ENCODE measurements at regions not wholly inside any gene's neighbourhood (a gene's known extent, or its start where the extent isn't known, plus 50 kb on each side); places are given as distances from the start of the nearest gene placed in this dataset.
"Not testable (repeated sequence)": the region's sequence is repeated elsewhere in the genome, so short reads cannot be mapped to it uniquely, and the experiment has no call there.

DNA sequence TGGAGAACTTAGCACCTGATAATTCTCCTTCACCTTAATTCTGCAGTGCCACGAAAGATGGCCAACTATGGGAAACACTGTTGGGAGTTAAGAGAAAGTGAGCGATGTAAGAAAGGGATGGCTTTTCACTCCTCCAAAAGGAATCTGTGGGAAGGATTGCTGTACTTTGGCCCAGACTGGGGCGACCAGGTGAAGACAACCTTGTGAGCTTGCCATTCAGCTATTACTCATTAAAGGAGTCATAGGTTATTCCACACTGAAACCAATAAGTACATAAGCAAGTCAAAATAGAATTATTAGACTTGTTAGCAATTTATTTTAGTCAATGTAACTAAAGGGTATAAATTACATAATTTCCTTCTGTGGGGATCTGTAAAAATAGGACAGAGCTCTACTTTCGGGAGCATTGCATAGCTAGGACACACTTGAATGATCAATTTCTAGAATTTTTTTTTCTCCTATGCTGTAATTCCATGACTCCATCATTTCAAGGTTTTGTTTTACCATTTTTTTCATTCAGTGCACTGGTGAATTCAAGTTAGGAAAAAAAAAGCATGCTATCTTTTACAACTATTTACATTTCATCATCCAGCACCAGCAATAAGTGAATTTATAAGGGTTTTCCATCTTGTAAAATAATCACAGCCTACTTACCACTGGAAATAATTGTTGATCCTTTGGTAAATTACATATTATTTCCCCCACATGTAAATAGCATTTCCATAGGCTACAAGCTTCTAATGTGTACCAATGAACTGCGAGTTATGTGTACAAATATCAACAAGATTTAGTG, 231.7 kb downstream of the SIM1 start:
- Mint-ChIP-seq H3K4me1 (ENCODE audit: low read depth) (peaks cover 23% of the 10 kb centered on the region), H3K36me3 (ENCODE audit: low read depth) (no peaks in the 10 kb centered on the region), H3K27me3 (ENCODE audit: insufficient read depth) (peaks cover 10% of the 10 kb centered on the region), H3K27ac (no peak overlapping the region), H3K4me3 (no peak overlapping the region), H3K9me3 (no peaks in the 10 kb centered on the region)
- intact Hi-C loops (cut with micrococcal nuclease): loop anchor here (10.0 kb wide), 1 partner anchor 242 kb away; no protein-coding TSS in a partner anchor
- no peak for DNase-seq (ENCODE audit: low spot score)

DNA sequence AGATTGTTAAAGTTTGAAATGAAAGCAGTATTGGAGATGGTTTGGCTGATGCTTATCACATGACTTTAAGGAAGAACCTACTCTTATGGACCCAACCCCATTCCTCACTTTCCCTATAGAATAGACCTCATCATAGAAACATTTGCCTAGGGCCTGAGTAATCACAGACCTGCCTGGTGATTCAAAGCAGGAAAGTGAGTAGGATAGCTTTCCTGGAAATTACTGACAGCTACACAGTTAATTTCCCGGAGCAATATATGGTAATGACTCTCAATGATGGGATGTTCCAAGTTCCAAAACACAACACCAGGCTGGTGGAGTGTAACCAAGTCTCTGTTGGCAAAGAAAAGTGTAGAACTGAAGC, 233.8 kb downstream of the SIM1 start:
- Mint-ChIP-seq H3K27me3 (ENCODE audit: insufficient read depth) (peaks cover 6% of the 10 kb centered on the region), H3K27ac (no peak overlapping the region)

DNA sequence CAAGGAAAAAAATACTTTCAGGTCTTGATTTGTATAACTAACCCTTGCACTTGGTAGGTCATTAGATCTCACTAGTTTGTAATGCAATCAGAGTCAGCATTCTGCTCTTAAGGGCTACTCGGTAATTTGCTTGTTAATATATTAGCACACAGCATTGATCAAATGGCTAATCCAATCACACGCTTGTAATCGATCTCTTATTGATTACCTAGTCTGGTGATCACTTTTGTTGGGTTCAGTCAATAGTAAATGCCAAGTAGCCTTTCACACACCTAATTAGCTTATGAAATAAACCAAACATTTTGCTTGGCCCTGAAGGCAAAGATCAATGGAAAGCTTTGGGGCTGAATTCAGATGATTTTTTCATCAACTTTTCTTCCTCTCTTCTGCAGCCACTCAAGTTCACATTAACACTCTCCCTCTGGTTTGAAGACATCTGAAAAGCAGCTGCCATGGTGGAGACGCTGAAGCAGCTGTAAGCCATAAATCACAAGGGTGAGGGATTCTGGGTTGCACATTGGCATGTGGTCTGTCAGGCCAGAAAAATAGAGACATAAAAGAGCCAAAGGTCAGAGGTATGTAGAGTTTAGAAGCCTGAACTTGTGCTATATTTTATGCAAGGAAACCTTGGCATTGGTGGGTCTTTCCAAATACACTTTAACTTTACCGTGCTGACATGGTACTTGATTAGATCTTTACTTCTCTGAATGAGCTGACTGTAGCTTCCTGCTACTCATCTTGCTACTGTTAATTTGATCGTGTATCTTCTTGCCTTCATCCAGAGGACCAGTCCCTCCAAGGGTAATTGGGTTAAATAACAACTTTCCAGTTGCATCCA, 234.4 kb downstream of the SIM1 start:
- H3K27ac Mint-ChIP-seq: no peak overlapping the region
- DNase-seq (ENCODE audit: low spot score): no peak

More for the DNA sequence above, 233.8 kb downstream of the SIM1 start:
- Mint-ChIP-seq H3K36me3 (ENCODE audit: low read depth) (no peaks in the 10 kb centered on the region), H3K4me3 (no peak overlapping the region), H3K4me1 (ENCODE audit: low read depth) (peaks cover 23% of the 10 kb centered on the region), H3K9me3 (no peaks in the 10 kb centered on the region)
- no peak for DNase-seq (ENCODE audit: low spot score)
- intact Hi-C loops (cut with micrococcal nuclease): loop anchor here (10.0 kb wide), 1 partner anchor 244 kb away; no protein-coding TSS in a partner anchor

DNA sequence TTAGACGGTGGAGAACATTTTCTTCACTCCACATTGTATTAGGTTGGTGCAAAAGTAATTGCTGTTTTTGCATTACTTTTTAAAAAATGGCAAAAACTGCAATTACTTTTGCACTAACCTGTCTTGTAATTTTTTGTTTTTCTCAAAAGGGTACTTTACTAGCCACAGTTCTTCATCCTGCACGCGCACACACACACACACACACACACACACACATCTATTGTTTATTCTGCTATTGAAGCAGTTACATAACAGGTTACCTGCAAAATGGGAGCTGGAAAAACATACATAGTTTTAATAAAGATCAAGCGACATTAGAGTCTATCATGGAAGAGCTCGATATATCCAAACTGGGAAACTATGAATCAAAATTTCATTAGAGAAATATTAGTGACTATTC, 235.2 kb downstream of the SIM1 start:
- DNase-seq (ENCODE audit: low spot score): no peak
- Mint-ChIP-seq H3K27ac (peak overlapping the region; percentile 44), H3K4me1 (ENCODE audit: low read depth) (peaks cover 23% of the 10 kb centered on the region), H3K9me3 (peaks cover 2% of the 10 kb centered on the region), H3K36me3 (ENCODE audit: low read depth) (no peaks in the 10 kb centered on the region), H3K4me3 (no peak overlapping the region), H3K27me3 (ENCODE audit: insufficient read depth) (peaks cover 6% of the 10 kb centered on the region)
- intact Hi-C loops (cut with micrococcal nuclease): loop anchor here (5.0 kb wide), 1 partner anchor 57 kb away; no protein-coding TSS in a partner anchor

More for the DNA sequence above, 234.4 kb downstream of the SIM1 start:
- intact Hi-C loops (cut with micrococcal nuclease): loop anchor here (10.0 kb wide), 1 partner anchor 244 kb away; no protein-coding TSS in a partner anchor
- peaks cover 23% of the 10 kb centered on the region for H3K4me1 Mint-ChIP-seq (ENCODE audit: low read depth)
- no peaks in the 10 kb centered on the region for H3K9me3 Mint-ChIP-seq
- no peaks in the 10 kb centered on the region for H3K36me3 Mint-ChIP-seq (ENCODE audit: low read depth)
- H3K4me3 Mint-ChIP-seq: no peak overlapping the region
- peaks cover 6% of the 10 kb centered on the region for H3K27me3 Mint-ChIP-seq (ENCODE audit: insufficient read depth)

DNA sequence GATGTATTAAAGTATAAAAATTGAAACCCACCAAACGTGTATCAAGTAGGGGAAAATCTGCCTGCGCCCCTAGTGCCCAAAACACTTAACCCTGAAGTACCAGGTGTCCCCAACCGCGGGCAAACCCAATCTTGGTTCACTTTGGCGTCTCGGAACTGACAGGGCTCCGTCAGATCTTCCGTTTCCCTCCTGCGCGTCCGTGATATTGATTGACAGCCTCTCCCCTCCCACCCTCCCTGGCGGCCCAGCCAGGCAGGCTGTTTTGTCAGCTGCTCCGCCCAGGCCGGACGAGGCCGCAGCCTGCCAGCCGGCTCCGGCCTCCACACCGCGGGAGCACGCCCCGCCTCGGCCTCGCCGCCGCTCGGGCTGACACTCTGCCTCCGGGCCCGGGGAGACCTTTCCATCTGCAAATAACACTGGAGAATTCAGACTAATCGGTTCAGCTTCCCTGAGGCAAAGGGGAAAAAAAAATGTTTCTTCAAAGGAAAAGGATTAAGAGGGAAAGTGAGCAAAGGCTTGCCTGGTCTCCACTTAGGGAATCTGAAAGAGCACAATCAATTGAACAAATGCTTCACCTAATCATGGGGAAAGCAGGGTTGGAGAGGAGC, 234.9 kb upstream of the MCHR2 start:
- H3K9me3 Mint-ChIP-seq: peaks cover 4% of the 10 kb centered on the region
- intact Hi-C loops (cut with micrococcal nuclease): loop anchor here (5.0 kb wide), 1 partner anchor 57 kb away; no protein-coding TSS in a partner anchor
- H3K27ac Mint-ChIP-seq: peak overlapping the region; percentile 71
- H3K4me1 Mint-ChIP-seq (ENCODE audit: low read depth): peaks cover 23% of the 10 kb centered on the region
- H3K4me3 Mint-ChIP-seq: peak overlapping the region; percentile 66
- peak; percentile 38 for DNase-seq (ENCODE audit: low spot score)
- peaks cover 6% of the 10 kb centered on the region for H3K27me3 Mint-ChIP-seq (ENCODE audit: insufficient read depth)
- no peaks in the 10 kb centered on the region for H3K36me3 Mint-ChIP-seq (ENCODE audit: low read depth)

DNA sequence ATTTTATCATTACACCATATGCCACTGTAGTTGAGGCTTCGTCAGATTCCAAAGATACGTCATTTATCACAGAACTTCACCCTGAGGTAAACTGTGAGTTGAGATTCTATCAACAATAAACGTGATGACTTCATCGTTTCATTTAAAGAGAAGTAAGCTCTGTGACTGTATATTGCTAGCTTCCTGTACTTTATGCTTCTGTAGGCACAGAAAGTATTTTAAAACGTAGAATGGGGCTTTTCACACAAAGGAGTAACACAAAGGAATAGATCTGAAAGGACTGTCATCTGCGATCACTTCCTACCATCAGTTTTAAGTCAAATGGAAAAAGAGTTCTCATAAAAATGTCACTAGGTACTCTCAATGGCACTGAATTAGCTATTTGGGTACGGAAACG, 234.4 kb upstream of the MCHR2 start:
- H3K27me3 Mint-ChIP-seq (ENCODE audit: insufficient read depth): peaks cover 6% of the 10 kb centered on the region
- peak overlapping the region; percentile 71 for H3K27ac Mint-ChIP-seq
- H3K4me3 Mint-ChIP-seq: peak overlapping the region; percentile 66
- intact Hi-C loops (cut with micrococcal nuclease): loop anchor here (5.0 kb wide), 1 partner anchor 56 kb away; no protein-coding TSS in a partner anchor
- peaks cover 4% of the 10 kb centered on the region for H3K9me3 Mint-ChIP-seq
- H3K36me3 Mint-ChIP-seq (ENCODE audit: low read depth): no peaks in the 10 kb centered on the region
- DNase-seq (ENCODE audit: low spot score): no peak
- peaks cover 23% of the 10 kb centered on the region for H3K4me1 Mint-ChIP-seq (ENCODE audit: low read depth)

DNA sequence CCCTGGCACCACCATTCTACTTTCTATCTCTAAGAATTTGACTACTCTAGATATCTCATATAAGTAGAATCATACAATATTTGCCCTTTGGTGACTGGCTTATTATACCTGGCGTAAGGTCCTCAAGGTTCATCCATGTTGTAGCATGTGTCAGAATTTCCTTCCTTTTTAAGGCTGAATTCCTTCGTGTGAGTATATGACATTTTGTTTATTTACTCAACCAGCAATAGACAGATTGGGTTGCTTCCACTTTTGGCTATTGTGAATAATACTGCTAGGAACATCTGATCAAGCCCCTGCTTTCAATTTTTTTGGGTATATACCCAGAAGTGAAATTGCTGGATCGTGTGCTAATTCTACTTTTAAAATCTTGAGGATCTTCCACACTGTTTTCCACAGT, 232.8 kb upstream of the MCHR2 start:
- H3K27me3 Mint-ChIP-seq (ENCODE audit: insufficient read depth): peaks cover 9% of the 10 kb centered on the region
- DNase-seq (ENCODE audit: low spot score): no peak
- no peaks in the 10 kb centered on the region for H3K36me3 Mint-ChIP-seq (ENCODE audit: low read depth)
- intact Hi-C loops (cut with micrococcal nuclease): loop anchor here (5.0 kb wide), 1 partner anchor 55 kb away; no protein-coding TSS in a partner anchor
- H3K4me1 Mint-ChIP-seq (ENCODE audit: low read depth): peaks cover 23% of the 10 kb centered on the region
- no peak overlapping the region for H3K4me3 Mint-ChIP-seq
- peaks cover 6% of the 10 kb centered on the region for H3K9me3 Mint-ChIP-seq
- no peak overlapping the region for H3K27ac Mint-ChIP-seq

DNA sequence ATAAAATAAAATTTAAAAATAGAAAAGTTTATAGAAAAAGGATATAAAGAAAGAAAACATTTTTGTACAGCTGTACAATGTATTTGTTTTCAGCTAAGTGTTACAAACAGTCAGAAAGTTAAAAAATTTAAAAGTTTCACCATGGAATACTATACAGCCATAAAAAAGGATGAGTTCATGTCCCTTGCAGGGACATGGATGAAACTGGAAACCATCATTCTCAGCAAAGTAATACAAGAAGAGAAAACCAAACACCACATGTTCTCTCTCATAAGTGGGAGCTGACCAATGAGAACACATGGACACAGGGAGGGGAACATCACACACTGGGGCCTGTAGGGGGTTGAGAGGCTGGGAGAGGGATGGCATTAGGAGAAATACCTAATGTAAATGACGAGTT, 229.9 kb upstream of the MCHR2 start:
- H3K4me3 Mint-ChIP-seq; DNase-seq (ENCODE audit: low spot score); H3K27me3 Mint-ChIP-seq (ENCODE audit: insufficient read depth); H3K36me3 Mint-ChIP-seq (ENCODE audit: low read depth); H3K9me3 Mint-ChIP-seq; intact Hi-C loops (cut with micrococcal nuclease); H3K4me1 Mint-ChIP-seq (ENCODE audit: low read depth); H3K27ac Mint-ChIP-seq: not testable (repeated sequence)

DNA sequence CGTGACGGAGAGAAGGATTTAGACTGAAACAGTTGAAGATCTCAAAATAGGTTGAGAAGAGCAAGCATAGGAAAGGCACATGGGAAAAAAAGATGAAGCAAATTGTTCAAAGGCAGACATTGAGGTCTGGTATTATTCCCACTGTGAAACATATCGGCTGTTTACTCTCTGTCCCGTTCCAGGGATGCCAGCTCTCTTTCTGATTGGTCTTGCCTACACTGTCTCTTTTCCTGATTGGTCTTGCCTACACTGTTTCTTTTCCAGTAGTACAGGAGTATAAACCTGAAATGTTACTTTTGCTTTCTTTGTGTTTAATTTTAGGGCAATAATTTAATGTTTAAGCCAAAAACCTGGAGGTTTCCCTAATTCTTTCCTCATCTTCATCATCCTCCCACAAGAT, 226.5 kb upstream of the MCHR2 start:
- no peaks in the 10 kb centered on the region for H3K36me3 Mint-ChIP-seq (ENCODE audit: low read depth)
- intact Hi-C loops (cut with micrococcal nuclease): no loop called here
- no peak overlapping the region for H3K27ac Mint-ChIP-seq
- no peaks in the 10 kb centered on the region for H3K4me1 Mint-ChIP-seq (ENCODE audit: low read depth)
- peaks cover 6% of the 10 kb centered on the region for H3K9me3 Mint-ChIP-seq
- no peak for DNase-seq (ENCODE audit: low spot score)
- peaks cover 6% of the 10 kb centered on the region for H3K27me3 Mint-ChIP-seq (ENCODE audit: insufficient read depth)
- no peak overlapping the region for H3K4me3 Mint-ChIP-seq

DNA sequence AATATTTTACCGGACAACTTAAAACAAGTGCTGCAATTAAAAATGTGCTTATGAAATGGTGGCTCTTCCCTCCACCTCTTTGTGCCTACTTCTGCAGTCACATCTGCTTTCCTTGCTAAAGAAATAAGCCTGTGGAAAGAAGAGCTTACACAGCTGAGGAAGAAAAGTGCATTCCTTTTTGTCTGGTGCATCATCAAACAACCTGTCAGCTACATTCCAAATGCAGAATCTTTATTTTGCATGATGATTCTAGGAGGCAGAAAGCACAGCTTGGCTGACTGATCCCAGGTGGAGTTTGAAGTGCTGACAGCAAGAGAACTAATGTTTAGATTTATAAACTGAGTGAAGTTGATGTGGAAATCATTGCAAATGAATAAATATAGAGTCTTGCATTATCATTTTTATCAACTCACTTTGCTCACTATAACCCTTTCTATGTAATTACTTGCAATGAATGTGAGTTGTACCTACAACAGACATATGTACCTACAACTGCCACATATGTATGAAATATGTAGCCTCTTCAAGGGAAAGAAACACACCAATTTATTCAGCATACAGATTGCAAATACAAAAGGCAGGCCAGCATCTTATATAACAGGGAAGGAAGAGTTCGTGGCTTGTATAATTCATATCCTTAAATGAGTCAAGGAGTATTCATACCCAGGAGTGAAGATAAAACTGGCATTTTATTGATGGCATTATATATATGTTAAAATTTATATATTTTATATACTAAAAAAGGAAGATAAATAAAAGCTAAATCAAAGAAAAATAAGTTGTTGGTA, 223.4 kb upstream of the MCHR2 start:
- Mint-ChIP-seq H3K36me3 (ENCODE audit: low read depth) (no peaks in the 10 kb centered on the region), H3K27me3 (ENCODE audit: insufficient read depth) (peaks cover 9% of the 10 kb centered on the region), H3K9me3 (peaks cover 3% of the 10 kb centered on the region), H3K27ac (no peak overlapping the region), H3K4me1 (ENCODE audit: low read depth) (no peaks in the 10 kb centered on the region), H3K4me3 (no peak overlapping the region)
- intact Hi-C loops (cut with micrococcal nuclease): no loop called here
- no peak for DNase-seq (ENCODE audit: low spot score)

DNA sequence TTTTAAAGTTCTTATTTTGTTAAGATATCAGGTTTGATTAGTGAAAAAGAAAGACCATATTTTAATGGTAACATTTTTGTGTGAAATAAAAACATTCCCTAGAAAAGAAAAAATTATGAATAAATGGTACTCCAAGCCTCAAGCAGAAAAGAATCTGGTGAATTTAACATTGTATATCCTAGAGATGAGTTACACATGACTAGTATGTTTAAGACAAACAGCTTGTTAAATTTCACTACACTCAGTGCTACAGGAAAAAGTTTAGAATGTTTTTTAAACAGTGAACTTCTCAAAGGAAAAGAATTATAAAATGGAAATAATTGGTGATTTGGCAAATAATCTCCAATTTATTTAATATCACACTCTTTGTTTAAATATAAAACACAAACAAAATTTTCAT, 222.7 kb upstream of the MCHR2 start:
- Mint-ChIP-seq H3K4me1 (ENCODE audit: low read depth) (no peaks in the 10 kb centered on the region), H3K4me3 (no peak overlapping the region), H3K27ac (no peak overlapping the region), H3K9me3 (no peaks in the 10 kb centered on the region), H3K27me3 (ENCODE audit: insufficient read depth) (peaks cover 6% of the 10 kb centered on the region), H3K36me3 (ENCODE audit: low read depth) (no peaks in the 10 kb centered on the region)
- intact Hi-C loops (cut with micrococcal nuclease): no loop called here
- no peak for DNase-seq (ENCODE audit: low spot score)

DNA sequence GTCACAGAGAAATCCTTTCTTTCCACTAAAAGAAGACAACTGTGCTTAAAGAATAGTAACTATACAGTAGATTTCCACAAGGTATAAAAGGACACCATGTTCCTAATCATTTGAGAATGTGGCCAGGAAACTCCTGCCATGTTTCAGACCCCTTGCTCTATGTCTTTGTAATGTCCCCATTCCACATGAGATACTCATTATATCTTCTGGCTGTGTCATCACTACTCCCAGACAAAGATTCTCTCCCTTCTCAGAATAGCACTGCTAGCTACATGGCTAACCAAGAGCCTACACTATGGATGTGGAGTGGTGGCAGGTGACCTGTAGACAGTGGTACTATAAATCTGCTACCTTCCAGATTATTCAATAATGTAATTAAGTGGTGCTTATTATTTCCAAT, 218.1 kb upstream of the MCHR2 start:
- H3K4me1 Mint-ChIP-seq (ENCODE audit: low read depth): no peaks in the 10 kb centered on the region
- no peaks in the 10 kb centered on the region for H3K36me3 Mint-ChIP-seq (ENCODE audit: low read depth)

More for the DNA sequence above, 218.1 kb upstream of the MCHR2 start:
- Mint-ChIP-seq H3K27me3 (ENCODE audit: insufficient read depth) (peaks cover 3% of the 10 kb centered on the region), H3K9me3 (no peaks in the 10 kb centered on the region), H3K27ac (no peak overlapping the region), H3K4me3 (no peak overlapping the region)
- intact Hi-C loops (cut with micrococcal nuclease): no loop called here
- DNase-seq (ENCODE audit: low spot score): no peak

All from activated T-helper 1 cell treated with anti-CD3 and anti-CD28 coated beads, Interleukin-12 subunit alpha, Interleukin-12 subunit beta, Interleukin-2, Interleukin-4 antibody, amounts not matched to agents 30 ng/mL and 10 ng/mL and 1 ng/mL, durations not matched to agents 14 hours and 24 hours and 36 hours (primary cell).